ENCODE measurements at regions not wholly inside any gene's neighbourhood (a gene's known extent, or its start where the extent isn't known, plus 50 kb on each side); places are given as distances from the start of the nearest gene placed in this dataset.

DNA sequence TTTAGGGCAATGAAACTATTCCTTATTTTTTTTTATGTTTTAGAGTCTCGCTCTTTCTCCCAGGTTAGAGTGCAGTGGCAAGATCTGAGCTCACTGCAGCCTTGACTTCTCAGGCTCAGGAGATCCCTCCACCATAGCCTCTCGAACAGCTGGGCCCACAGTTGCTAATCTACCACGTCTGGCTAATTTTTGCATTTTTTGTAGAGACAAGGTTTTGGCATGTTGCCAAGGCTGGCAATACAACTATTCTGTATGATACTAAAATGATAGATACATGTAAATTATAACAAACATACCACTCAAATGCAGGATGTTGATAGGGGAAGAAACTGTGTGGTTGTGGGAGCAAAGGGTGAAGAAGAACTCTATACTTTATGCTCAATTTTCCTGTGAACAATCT lies 401.3 kb downstream of the ZFHX3 start:
- no peak overlapping the region for H3K27ac Mint-ChIP-seq (ENCODE audit: unreplicated experiment)
- H3K27me3 Mint-ChIP-seq (ENCODE audit: insufficient read depth, unreplicated experiment) = no peaks in the 10 kb centered on the region
- H3K4me1 Mint-ChIP-seq (ENCODE audit: low read depth, unreplicated experiment) = no peaks in the 10 kb centered on the region
- no TSS peak for BruUV-seq (replicated peaks)
- no peak for DNase-seq
- H3K36me3 Mint-ChIP-seq (ENCODE audit: insufficient read depth, unreplicated experiment) = no peaks in the 10 kb centered on the region
- intact Hi-C loops (cut with micrococcal nuclease; ENCODE audit: unreplicated experiment) = no loop called here
- Histone ChIP-seq H3K36me3 (ENCODE audit: control insufficient read depth, insufficient read depth, low read length) (no peaks in the 10 kb centered on the region), H3K9me3 (no peaks in the 10 kb centered on the region), H3K4me1 (no peaks in the 10 kb centered on the region), H3K27me3 (replicated peaks; ENCODE audit: control insufficient read depth, insufficient read depth, low read length) (no peaks in the 10 kb centered on the region), H3K4me3 (ENCODE audit: low read depth, low read length) (no peak overlapping the region)
- POLR2A ChIA-PET = no interaction called here
- peaks cover 3% of the 10 kb centered on the region for H3K9me3 Mint-ChIP-seq (ENCODE audit: unreplicated experiment)
- TF ChIP-seq, protein P1, sequence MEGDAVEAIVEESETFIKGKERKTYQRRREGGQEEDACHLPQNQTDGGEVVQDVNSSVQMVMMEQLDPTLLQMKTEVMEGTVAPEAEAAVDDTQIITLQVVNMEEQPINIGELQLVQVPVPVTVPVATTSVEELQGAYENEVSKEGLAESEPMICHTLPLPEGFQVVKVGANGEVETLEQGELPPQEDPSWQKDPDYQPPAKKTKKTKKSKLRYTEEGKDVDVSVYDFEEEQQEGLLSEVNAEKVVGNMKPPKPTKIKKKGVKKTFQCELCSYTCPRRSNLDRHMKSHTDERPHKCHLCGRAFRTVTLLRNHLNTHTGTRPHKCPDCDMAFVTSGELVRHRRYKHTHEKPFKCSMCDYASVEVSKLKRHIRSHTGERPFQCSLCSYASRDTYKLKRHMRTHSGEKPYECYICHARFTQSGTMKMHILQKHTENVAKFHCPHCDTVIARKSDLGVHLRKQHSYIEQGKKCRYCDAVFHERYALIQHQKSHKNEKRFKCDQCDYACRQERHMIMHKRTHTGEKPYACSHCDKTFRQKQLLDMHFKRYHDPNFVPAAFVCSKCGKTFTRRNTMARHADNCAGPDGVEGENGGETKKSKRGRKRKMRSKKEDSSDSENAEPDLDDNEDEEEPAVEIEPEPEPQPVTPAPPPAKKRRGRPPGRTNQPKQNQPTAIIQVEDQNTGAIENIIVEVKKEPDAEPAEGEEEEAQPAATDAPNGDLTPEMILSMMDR (IDR thresholded peaks at IDR 0.05; ENCODE audit: insufficient read depth in 1 of 2, low read depth in 1 of 2, low read length in 1 of 2, severe bottlenecking in 1 of 2, unreplicated experiment in 1 of 2) = no peak
- CTCF ChIA-PET = no interaction called here
- H3K4me3 Mint-ChIP-seq (ENCODE audit: unreplicated experiment) = no peak overlapping the region

DNA sequence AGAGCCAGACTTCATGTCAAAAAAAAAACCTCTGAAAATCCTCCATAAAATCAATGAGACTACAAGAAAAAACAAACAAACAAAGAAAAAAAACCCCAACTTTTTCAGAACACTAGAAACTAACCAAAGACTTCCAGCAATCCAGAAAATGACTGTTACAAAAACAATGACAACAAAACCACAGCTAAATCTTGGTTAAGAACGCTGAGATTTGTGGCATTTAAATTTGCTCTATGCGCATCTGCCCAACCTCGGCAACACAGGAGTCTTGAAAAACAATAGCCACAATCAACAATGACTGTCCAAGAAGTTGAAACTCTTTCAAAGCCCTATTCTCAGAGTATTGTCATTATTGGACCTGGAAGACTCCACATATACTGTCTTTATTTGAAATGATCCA lies 402.4 kb downstream of the ZFHX3 start:
- H3K9me3 ChIP-seq = peaks cover 6% of the 10 kb centered on the region; the same call in 1 of the 2 replicates
- intact Hi-C loops (cut with micrococcal nuclease; ENCODE audit: unreplicated experiment) = no loop called here
- TF ChIP-seq, protein P1 (IDR thresholded peaks at IDR 0.05; ENCODE audit: insufficient read depth in 1 of 2, low read depth in 1 of 2, low read length in 1 of 2, severe bottlenecking in 1 of 2, unreplicated experiment in 1 of 2) = no peak
- H3K36me3 Mint-ChIP-seq (ENCODE audit: insufficient read depth, unreplicated experiment) = no peaks in the 10 kb centered on the region
- no peak overlapping the region for H3K4me3 Mint-ChIP-seq (ENCODE audit: unreplicated experiment)
- DNase-seq = no peak
- no TSS peak for BruUV-seq (replicated peaks)
- H3K4me1 ChIP-seq = no peaks in the 10 kb centered on the region
- no peaks in the 10 kb centered on the region for H3K27me3 ChIP-seq (replicated peaks; ENCODE audit: control insufficient read depth, insufficient read depth, low read length)
- H3K4me3 ChIP-seq (ENCODE audit: low read depth, low read length) = no peak overlapping the region
- no peaks in the 10 kb centered on the region for H3K27me3 Mint-ChIP-seq (ENCODE audit: insufficient read depth, unreplicated experiment)
- ChIA-PET CTCF (no interaction called here), POLR2A (no interaction called here)
- no peaks in the 10 kb centered on the region for H3K36me3 ChIP-seq (ENCODE audit: control insufficient read depth, insufficient read depth, low read length)
- H3K9me3 Mint-ChIP-seq (ENCODE audit: unreplicated experiment) = peaks cover 12% of the 10 kb centered on the region
- H3K27ac Mint-ChIP-seq (ENCODE audit: unreplicated experiment) = no peak overlapping the region
- H3K4me1 Mint-ChIP-seq (ENCODE audit: low read depth, unreplicated experiment) = no peaks in the 10 kb centered on the region

DNA sequence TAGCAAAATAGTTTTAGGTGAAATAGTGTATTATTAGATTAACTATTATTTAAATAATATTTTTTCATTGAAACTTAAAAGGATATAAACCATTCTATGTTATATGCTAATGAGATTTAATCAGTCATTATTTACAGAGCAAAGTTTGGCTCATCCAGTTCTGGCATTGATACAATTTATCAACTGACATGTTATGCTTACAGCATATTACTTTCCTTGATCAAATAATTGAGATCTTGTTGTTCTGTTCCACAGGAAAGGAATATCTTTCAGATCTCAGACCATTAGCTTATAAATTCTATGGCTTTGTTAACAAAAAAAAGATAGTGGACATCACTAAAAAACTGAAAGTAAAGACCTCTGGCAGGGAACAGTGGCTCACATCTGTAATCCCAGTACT lies 403.0 kb downstream of the ZFHX3 start:
- H3K27ac Mint-ChIP-seq (ENCODE audit: unreplicated experiment) = no peak overlapping the region
- H3K27me3 ChIP-seq (replicated peaks; ENCODE audit: control insufficient read depth, insufficient read depth, low read length) = no peaks in the 10 kb centered on the region
- no peak overlapping the region for H3K4me3 ChIP-seq (ENCODE audit: low read depth, low read length)
- TF ChIP-seq, protein P1 (IDR thresholded peaks at IDR 0.05; ENCODE audit: insufficient read depth in 1 of 2, low read depth in 1 of 2, low read length in 1 of 2, severe bottlenecking in 1 of 2, unreplicated experiment in 1 of 2) = no peak
- no peak for DNase-seq
- BruUV-seq (replicated peaks) = no TSS peak
- no peaks in the 10 kb centered on the region for H3K4me1 Mint-ChIP-seq (ENCODE audit: low read depth, unreplicated experiment)
- intact Hi-C loops (cut with micrococcal nuclease; ENCODE audit: unreplicated experiment) = no loop called here
- H3K9me3 Mint-ChIP-seq (ENCODE audit: unreplicated experiment) = peaks cover 16% of the 10 kb centered on the region
- no peaks in the 10 kb centered on the region for H3K4me1 ChIP-seq
- H3K36me3 ChIP-seq (ENCODE audit: control insufficient read depth, insufficient read depth, low read length) = no peaks in the 10 kb centered on the region
- no peaks in the 10 kb centered on the region for H3K36me3 Mint-ChIP-seq (ENCODE audit: insufficient read depth, unreplicated experiment)
- CTCF ChIA-PET = no interaction called here
- peaks cover 9% of the 10 kb centered on the region for H3K9me3 ChIP-seq
- POLR2A ChIA-PET = no interaction called here
- H3K4me3 Mint-ChIP-seq (ENCODE audit: unreplicated experiment) = no peak overlapping the region
- H3K27me3 Mint-ChIP-seq (ENCODE audit: insufficient read depth, unreplicated experiment) = no peaks in the 10 kb centered on the region
